Trophoblast cell (in vitro differentiated cells and primary cell): ENCODE measurements at regions not wholly inside any gene's neighbourhood (a gene's known extent, or its start where the extent isn't known, plus 50 kb on each side); places are given as distances from the start of the nearest gene placed in this dataset.

Source experiments
- DNase-seq, 2 donors: peaks; one replicate each; pipeline ENCODE4 v3.0.0-alpha.2; 2016
- H2AFZ ChIP-seq: 2 replicates; pipeline ENCODE4 v1.6.1; 2013; ENCODE audit warnings: low read length, moderate library complexity, mild to moderate bottlenecking; ENCODE audit not compliant: insufficient read depth, poor library complexity
- H2AK5ac ChIP-seq: 2 replicates; pipeline ENCODE4 v1.6.1; 2013; ENCODE audit warnings: mild to moderate bottlenecking, low read length
- H2BK120ac ChIP-seq: 2 replicates; pipeline ENCODE4 v1.6.1; 2013; ENCODE audit warnings: low read length, mild to moderate bottlenecking, moderate library complexity; ENCODE audit not compliant: insufficient read depth, poor library complexity
- H2BK12ac ChIP-seq: 2 replicates; pipeline ENCODE4 v1.6.1; 2013; ENCODE audit warnings: mild to moderate bottlenecking, low read length, moderate library complexity
- H2BK5ac ChIP-seq: 2 replicates; pipeline ENCODE4 v1.6.1; 2013; ENCODE audit warnings: low read length, low read depth, moderate library complexity, mild to moderate bottlenecking; ENCODE audit not compliant: poor library complexity
- H3K14ac ChIP-seq: 2 replicates; pipeline ENCODE4 v1.6.1; 2013; ENCODE audit warnings: mild to moderate bottlenecking, low read length
- H3K18ac ChIP-seq: 2 replicates; pipeline ENCODE4 v1.6.1; 2013; ENCODE audit warnings: mild to moderate bottlenecking, low read length
- H3K23ac ChIP-seq: 2 replicates; pipeline ENCODE4 v1.6.1; 2013; ENCODE audit warnings: low read length
- H3K27ac ChIP-seq: 2 replicates; pipeline ENCODE4 v1.5.1; 2013; ENCODE audit warnings: low read depth, mild to moderate bottlenecking, inconsistent platforms, low read length, moderate library complexity
- H3K27me3 ChIP-seq: 2 replicates; pipeline ENCODE4 v1.6.1; 2013; ENCODE audit warnings: inconsistent platforms, mild to moderate bottlenecking, low read length, moderate library complexity; ENCODE audit not compliant: insufficient read depth
- H3K36me3 ChIP-seq, 2 experiments: 1 replicate in 1 of 2; 2 replicates in 1 of 2; pipeline ENCODE4 v1.6.1; 2013; ENCODE audit warnings: low read length in 2 of 2, mild to moderate bottlenecking in 2 of 2, moderate library complexity in 1 of 2; ENCODE audit not compliant: insufficient read depth in 2 of 2, control insufficient read depth in 1 of 2
- H3K4ac ChIP-seq: 2 replicates; pipeline ENCODE4 v1.6.1; 2013; ENCODE audit warnings: low read depth, mild to moderate bottlenecking, low read length, moderate library complexity
- H3K4me1 ChIP-seq, 2 experiments: 1 replicate in 1 of 2; 2 replicates in 1 of 2; pipeline ENCODE4 v1.6.1; 2013; ENCODE audit warnings: low read length in 2 of 2, mild to moderate bottlenecking in 2 of 2, moderate library complexity in 1 of 2; ENCODE audit not compliant: insufficient read depth in 2 of 2, control insufficient read depth in 1 of 2
- H3K4me2 ChIP-seq: 2 replicates; pipeline ENCODE4 v1.6.1; 2013; ENCODE audit warnings: inconsistent platforms, mild to moderate bottlenecking, low read length, moderate library complexity
- H3K4me3 ChIP-seq: 2 replicates; pipeline ENCODE4 v1.5.1; 2013; ENCODE audit warnings: mild to moderate bottlenecking, low read depth, low read length, inconsistent platforms
- H3K79me1 ChIP-seq: one replicate; pipeline ENCODE4 v1.6.1; 2013; ENCODE audit warnings: low read length
- H3K79me2 ChIP-seq: 2 replicates; pipeline ENCODE4 v1.6.1; 2013; ENCODE audit warnings: low read length, mild to moderate bottlenecking; ENCODE audit not compliant: control insufficient read depth, insufficient read depth, poor library complexity
- H3K9ac ChIP-seq: 2 replicates; pipeline ENCODE4 v1.6.1; 2013; ENCODE audit warnings: mild to moderate bottlenecking, low read length
- H3K9me3 ChIP-seq: 2 replicates; pipeline ENCODE4 v1.6.1; 2013; ENCODE audit warnings: low read depth, mild to moderate bottlenecking, control low read depth, inconsistent platforms, low read length; ENCODE audit not compliant: insufficient read depth
- H4K12ac ChIP-seq: 2 replicates; pipeline ENCODE4 v1.6.1; 2013; ENCODE audit warnings: low read depth, mild to moderate bottlenecking, low read length, moderate library complexity
- H4K8ac ChIP-seq: 2 replicates; pipeline ENCODE4 v1.6.1; 2013; ENCODE audit warnings: low read depth, mild to moderate bottlenecking, low read length, moderate library complexity
- H4K91ac ChIP-seq: one replicate; pipeline ENCODE4 v1.6.1; 2013; ENCODE audit warnings: low read depth, mild to moderate bottlenecking, low read length, moderate library complexity
- WGBS: extraction: QIAGEN DNeasy Blood & Tissue Kit; methylation state at CpG from one replicate; pipeline ENCODE4 v1.1.7; 2013; ENCODE audit warnings: missing lambda C conversion rate; ENCODE audit not compliant: insufficient read length, insufficient coverage; ENCODE audit errors: extremely low coverage; 5-methylcytosine and 5-hydroxymethylcytosine counted together

GRCh38 chr9:38338342-38339018 lies 54.0 kb upstream of the ALDH1B1 start:
- no peak overlapping the region for H2BK5ac ChIP-seq
- no peak overlapping the region for H2AFZ ChIP-seq
- H2AK5ac ChIP-seq: no peak overlapping the region
- no peaks in the 10 kb centered on the region for H3K9me3 ChIP-seq
- WGBS: no CpG with 5 or more reads among the region's 5 CpGs
- no peaks in the 10 kb centered on the region for H3K79me2 ChIP-seq
- no peak overlapping the region for H4K91ac ChIP-seq
- no peak overlapping the region for H3K4me2 ChIP-seq
- no peak overlapping the region for H3K27ac ChIP-seq
- no peak overlapping the region for H3K18ac ChIP-seq
- H3K14ac ChIP-seq: no peak overlapping the region
- no peak overlapping the region for H4K8ac ChIP-seq
- H3K23ac ChIP-seq: no peak overlapping the region
- DNase-seq: no peak
- no peaks in the 10 kb centered on the region for H3K4me1 ChIP-seq
- H3K4me3 ChIP-seq: no peak overlapping the region
- H4K12ac ChIP-seq: no peak overlapping the region
- no peak overlapping the region for H3K4ac ChIP-seq
- no peak overlapping the region for H3K9ac ChIP-seq
- H3K27me3 ChIP-seq: no peaks in the 10 kb centered on the region
- H2BK12ac ChIP-seq: no peak overlapping the region
- H3K36me3 ChIP-seq: no peaks in the 10 kb centered on the region
- H2BK120ac ChIP-seq: no peak overlapping the region
- no peaks in the 10 kb centered on the region for H3K79me1 ChIP-seq

GRCh38 chr9:38337706-38338264 lies 54.7 kb upstream of the ALDH1B1 start:
- DNase-seq: no peak
- no peak overlapping the region for H3K18ac ChIP-seq
- no peak overlapping the region for H4K12ac ChIP-seq
- no peak overlapping the region for H4K91ac ChIP-seq
- no peaks in the 10 kb centered on the region for H3K9me3 ChIP-seq
- H3K79me2 ChIP-seq: no peaks in the 10 kb centered on the region
- H3K36me3 ChIP-seq: no peaks in the 10 kb centered on the region
- WGBS: no CpG with 5 or more reads among the region's 9 CpGs
- H3K9ac ChIP-seq: no peak overlapping the region
- no peak overlapping the region for H2BK5ac ChIP-seq
- H3K23ac ChIP-seq: no peak overlapping the region
- H3K27me3 ChIP-seq: no peaks in the 10 kb centered on the region
- H3K4me2 ChIP-seq: no peak overlapping the region
- H2AK5ac ChIP-seq: no peak overlapping the region
- no peak overlapping the region for H2BK12ac ChIP-seq
- H3K79me1 ChIP-seq: no peaks in the 10 kb centered on the region
- no peaks in the 10 kb centered on the region for H3K4me1 ChIP-seq
- no peak overlapping the region for H4K8ac ChIP-seq
- H3K14ac ChIP-seq: no peak overlapping the region
- H3K4ac ChIP-seq: no peak overlapping the region
- no peak overlapping the region for H3K27ac ChIP-seq
- no peak overlapping the region for H2BK120ac ChIP-seq
- no peak overlapping the region for H3K4me3 ChIP-seq
- no peak overlapping the region for H2AFZ ChIP-seq

GRCh38 chr9:38337181-38337580 lies 55.3 kb upstream of the ALDH1B1 start:
- no peak overlapping the region for H4K91ac ChIP-seq
- H3K36me3 ChIP-seq: no peaks in the 10 kb centered on the region
- H2BK120ac ChIP-seq: no peak overlapping the region
- no peak overlapping the region for H3K4me3 ChIP-seq
- no peaks in the 10 kb centered on the region for H3K9me3 ChIP-seq
- no peak overlapping the region for H4K12ac ChIP-seq
- H2BK12ac ChIP-seq: no peak overlapping the region
- no peaks in the 10 kb centered on the region for H3K79me1 ChIP-seq
- no peaks in the 10 kb centered on the region for H3K27me3 ChIP-seq
- H2AK5ac ChIP-seq: no peak overlapping the region
- no peaks in the 10 kb centered on the region for H3K4me1 ChIP-seq
- H3K79me2 ChIP-seq: no peaks in the 10 kb centered on the region
- H3K27ac ChIP-seq: no peak overlapping the region
- no peak overlapping the region for H3K4ac ChIP-seq
- no peak overlapping the region for H3K4me2 ChIP-seq
- no peak for DNase-seq
- H3K23ac ChIP-seq: no peak overlapping the region
- H3K9ac ChIP-seq: no peak overlapping the region
- no peak overlapping the region for H2AFZ ChIP-seq
- H3K18ac ChIP-seq: no peak overlapping the region
- no peak overlapping the region for H4K8ac ChIP-seq
- no CpG with 5 or more reads among the region's 7 CpGs for WGBS
- H2BK5ac ChIP-seq: no peak overlapping the region
- no peak overlapping the region for H3K14ac ChIP-seq

GRCh38 chr9:38336341-38336740 lies 56.2 kb upstream of the ALDH1B1 start:
- Histone ChIP-seq H3K27ac (no peak overlapping the region), H3K14ac (no peak overlapping the region), H3K4me3 (no peak overlapping the region), H2AFZ (no peak overlapping the region), H3K79me1 (no peaks in the 10 kb centered on the region), H3K79me2 (no peaks in the 10 kb centered on the region), H3K9me3 (no peaks in the 10 kb centered on the region), H3K4me2 (no peak overlapping the region), H3K9ac (no peak overlapping the region), H2AK5ac (no peak overlapping the region), H4K91ac (no peak overlapping the region), H3K36me3 (no peaks in the 10 kb centered on the region), H2BK5ac (no peak overlapping the region), H3K4ac (no peak overlapping the region), H3K4me1 (no peaks in the 10 kb centered on the region), H3K23ac (no peak overlapping the region), H3K27me3 (no peaks in the 10 kb centered on the region), H4K8ac (no peak overlapping the region), H3K18ac (no peak overlapping the region), H2BK12ac (no peak overlapping the region), H4K12ac (no peak overlapping the region), H2BK120ac (no peak overlapping the region)
- DNase-seq: no peak
- WGBS: no CpG with 5 or more reads among the region's 8 CpGs
